SU-DHL-6 (cell line): ENCODE measurements at regions not wholly inside any gene's neighbourhood (a gene's known extent, or its start where the extent isn't known, plus 50 kb on each side); places are given as distances from the start of the nearest gene placed in this dataset.

ENCODE experiments used
- CTCF ChIP-seq: fragments of 200-600 bp; sonication (generic); IDR thresholded peaks from one replicate; pipeline ENCODE4 v1.5.1; 2017; ENCODE audit warnings: antibody characterized with exemption, mild to moderate bottlenecking, low read length, moderate library complexity; ENCODE audit not compliant: insufficient read depth, poor library complexity, severe bottlenecking
- EZH2phosphoT487 ChIP-seq: fragments of 200-600 bp; sonication (generic), shearing (Covaris generic); conservative IDR thresholded peaks from 2 replicates; pipeline ENCODE4 v1.6.1; 2018; ENCODE audit warnings: mild to moderate bottlenecking, antibody characterized with exemption, low read length, moderate library complexity, mixed read lengths

GRCh38 chr4:53688186-53688790 lies 97.0 kb upstream of the LNX1 start:
- TF ChIP-seq CTCF, result no peak
- TF ChIP-seq EZH2phosphoT487, result no peak
